BJ (cell line): ENCODE measurements at regions not wholly inside any gene's neighbourhood (a gene's known extent, or its start where the extent isn't known, plus 50 kb on each side); places are given as distances from the start of the nearest gene placed in this dataset.

ENCODE experiments used
- CTCF ChIA-PET: fragments of 350-600 bp; formaldehyde crosslinking; extraction: SDS; loops from one replicate; lab custom pipeline; 2021; ENCODE audit warnings: antibody characterized with exemption, inconsistent platforms; lab: Yijun Ruan, JAX
- POLR2A ChIA-PET: fragments of 300-600 bp; sonication (Branson Sonifier 250); formaldehyde crosslinking; extraction: SDS; loops from one replicate; lab custom pipeline; 2021; ENCODE audit warnings: antibody characterized with exemption; lab: Charles Lee
- DNase-seq: peaks from one replicate; pipeline ENCODE4 v3.0.0-alpha.2; 2011; ENCODE audit warnings: low read depth
- H3K27me3 ChIP-seq: 2 replicates; pipeline ENCODE4 v1.6.0; 2011; ENCODE audit warnings: low read length; ENCODE audit not compliant: control insufficient read depth, insufficient read depth
- H3K36me3 ChIP-seq: 2 replicates; pipeline ENCODE4 v1.5.1; 2011; ENCODE audit warnings: low read length; ENCODE audit not compliant: control insufficient read depth, insufficient read depth
- H3K4me3 ChIP-seq: 2 replicates; pipeline ENCODE4 v1.5.1; 2011; ENCODE audit warnings: low read depth, mild to moderate bottlenecking, control low read depth, low read length
- TF ChIP-seq, protein P1 (sequence below): IDR thresholded peaks from 2 replicates; pipeline ENCODE4 v1.5.1; 2011; ENCODE audit warnings: low read depth, mild to moderate bottlenecking, control low read depth, inconsistent platforms, low read length, moderate library complexity; ENCODE audit not compliant: insufficient read depth

DNA sequence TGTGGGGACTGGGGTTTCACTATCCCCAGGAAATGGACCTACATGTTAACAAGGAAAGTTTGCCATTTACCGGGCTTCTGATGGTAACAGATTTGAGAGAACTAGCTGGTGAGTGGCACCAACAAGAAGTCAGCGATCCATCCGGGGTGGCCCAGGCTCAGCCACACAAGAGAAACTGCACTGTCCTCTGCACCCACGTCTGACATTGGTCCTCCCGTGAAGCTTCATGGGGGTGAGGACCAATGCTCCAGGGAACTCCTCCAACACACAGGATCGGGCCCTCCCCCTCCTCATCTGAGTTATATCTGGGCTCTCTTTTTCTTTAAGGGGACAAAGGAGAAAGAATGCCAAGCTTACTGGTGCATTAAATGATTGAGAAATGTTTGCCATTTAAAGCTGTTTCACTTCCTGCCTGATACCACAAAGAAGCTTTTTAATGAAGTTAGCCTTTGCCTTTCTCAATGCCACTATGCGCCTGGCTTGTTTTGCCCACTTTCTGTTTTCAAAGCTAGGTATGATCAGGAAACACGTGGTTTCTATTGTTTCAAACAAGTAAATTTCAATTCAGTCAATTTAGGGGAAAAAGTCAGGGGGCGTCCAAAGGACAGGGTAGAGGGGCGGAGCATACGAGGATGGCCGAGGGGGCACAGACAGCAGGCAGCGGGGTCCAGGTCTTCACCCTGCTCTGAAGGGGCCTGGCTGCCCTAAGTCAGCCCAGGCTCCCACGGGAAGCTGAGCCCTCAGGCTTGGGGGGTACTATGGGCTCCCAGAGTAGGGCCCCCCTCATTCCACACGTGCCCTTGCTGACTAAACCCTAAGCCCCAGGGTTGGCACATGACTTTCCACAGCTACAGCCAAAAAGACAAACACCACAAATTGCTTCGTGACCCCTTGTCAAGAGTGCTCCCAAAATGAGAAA is 204.0 kb upstream of the ID2 start:
- Histone ChIP-seq H3K36me3 (no peaks in the 10 kb centered on the region), H3K4me3 (no peak overlapping the region), H3K27me3 (no peaks in the 10 kb centered on the region)
- ChIA-PET CTCF (interaction anchor here (0.7 to 1.2 kb wide), 2 partner anchors 12 to 22 kb away, joined by 3 read pairs; no protein-coding TSS in a partner anchor), POLR2A (no interaction called here)
- TF ChIP-seq, protein P1, sequence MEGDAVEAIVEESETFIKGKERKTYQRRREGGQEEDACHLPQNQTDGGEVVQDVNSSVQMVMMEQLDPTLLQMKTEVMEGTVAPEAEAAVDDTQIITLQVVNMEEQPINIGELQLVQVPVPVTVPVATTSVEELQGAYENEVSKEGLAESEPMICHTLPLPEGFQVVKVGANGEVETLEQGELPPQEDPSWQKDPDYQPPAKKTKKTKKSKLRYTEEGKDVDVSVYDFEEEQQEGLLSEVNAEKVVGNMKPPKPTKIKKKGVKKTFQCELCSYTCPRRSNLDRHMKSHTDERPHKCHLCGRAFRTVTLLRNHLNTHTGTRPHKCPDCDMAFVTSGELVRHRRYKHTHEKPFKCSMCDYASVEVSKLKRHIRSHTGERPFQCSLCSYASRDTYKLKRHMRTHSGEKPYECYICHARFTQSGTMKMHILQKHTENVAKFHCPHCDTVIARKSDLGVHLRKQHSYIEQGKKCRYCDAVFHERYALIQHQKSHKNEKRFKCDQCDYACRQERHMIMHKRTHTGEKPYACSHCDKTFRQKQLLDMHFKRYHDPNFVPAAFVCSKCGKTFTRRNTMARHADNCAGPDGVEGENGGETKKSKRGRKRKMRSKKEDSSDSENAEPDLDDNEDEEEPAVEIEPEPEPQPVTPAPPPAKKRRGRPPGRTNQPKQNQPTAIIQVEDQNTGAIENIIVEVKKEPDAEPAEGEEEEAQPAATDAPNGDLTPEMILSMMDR, result no peak
- no peak for DNase-seq

DNA sequence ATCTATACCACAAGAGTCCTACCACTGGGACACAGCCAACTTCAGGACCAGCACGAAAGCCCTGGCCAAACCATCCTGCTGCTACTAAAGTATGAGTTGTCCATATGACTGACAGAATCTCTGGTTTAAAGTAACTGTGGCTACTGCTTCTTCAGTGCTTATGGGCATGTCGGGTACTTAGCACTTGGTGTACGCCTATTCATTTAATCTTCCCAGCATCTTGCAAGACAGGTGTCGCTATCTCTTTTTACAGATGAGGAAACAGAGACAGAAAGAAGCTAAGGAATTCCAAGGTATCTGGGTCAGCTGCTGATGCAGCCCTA is 203.4 kb upstream of the ID2 start:
- H3K36me3 ChIP-seq, result no peaks in the 10 kb centered on the region
- no peak overlapping the region for H3K4me3 ChIP-seq
- H3K27me3 ChIP-seq, result no peaks in the 10 kb centered on the region
- TF ChIP-seq, protein P1, result no peak
- POLR2A ChIA-PET, result no interaction called here
- DNase-seq, result no peak
- CTCF ChIA-PET, result interaction anchor here (1.2 kb wide), 1 partner anchor 11 kb away, joined by 3 read pairs; no protein-coding TSS in a partner anchor

DNA sequence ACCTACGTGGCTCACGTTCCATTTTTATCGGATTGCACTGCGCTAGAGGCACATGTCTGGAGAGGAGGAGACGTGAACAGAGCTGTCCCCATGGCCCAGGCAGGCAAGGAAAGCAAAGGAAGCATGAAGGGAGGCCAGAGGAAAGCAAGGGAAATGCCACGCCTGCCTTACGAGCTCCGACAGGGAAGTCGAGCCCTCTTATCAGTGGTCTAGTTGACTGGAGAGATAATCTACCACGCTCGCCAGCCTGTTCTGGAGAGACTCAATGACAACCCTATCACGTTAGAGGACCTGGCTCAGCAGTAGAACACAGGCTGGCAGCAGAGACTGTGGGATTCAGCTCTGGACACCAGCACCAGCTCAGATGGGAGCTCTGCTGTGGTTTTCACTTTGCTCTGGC is 202.6 kb upstream of the ID2 start:
- TF ChIP-seq, protein P1, result no peak
- no peak for DNase-seq
- Histone ChIP-seq H3K36me3 (no peaks in the 10 kb centered on the region), H3K27me3 (no peaks in the 10 kb centered on the region), H3K4me3 (no peak overlapping the region)
- ChIA-PET POLR2A (no interaction called here), CTCF (no interaction called here)

DNA sequence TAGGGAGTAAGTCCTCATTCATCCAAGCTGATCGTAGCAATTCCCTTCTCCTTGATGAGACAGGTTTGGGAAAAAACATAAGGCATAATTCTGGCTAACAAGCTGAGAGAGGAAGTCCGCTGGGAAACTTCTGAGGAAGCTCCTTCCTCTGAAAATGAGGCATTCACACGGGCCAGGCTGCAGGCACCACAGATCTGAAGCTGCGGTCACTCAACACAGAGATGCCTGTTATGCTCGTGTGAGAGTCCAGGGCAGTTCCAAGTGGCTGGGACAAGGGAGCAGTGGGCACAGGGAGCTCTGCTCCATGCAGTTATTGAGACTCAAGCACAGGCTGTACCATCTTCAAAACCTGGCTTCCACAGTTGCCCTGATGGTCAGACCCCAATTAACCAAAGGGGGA is 200.9 kb upstream of the ID2 start:
- TF ChIP-seq, protein P1, result no peak
- CTCF ChIA-PET, result no interaction called here
- DNase-seq, result no peak
- POLR2A ChIA-PET, result no interaction called here
- Histone ChIP-seq H3K27me3 (no peaks in the 10 kb centered on the region), H3K4me3 (no peak overlapping the region), H3K36me3 (no peaks in the 10 kb centered on the region)

DNA sequence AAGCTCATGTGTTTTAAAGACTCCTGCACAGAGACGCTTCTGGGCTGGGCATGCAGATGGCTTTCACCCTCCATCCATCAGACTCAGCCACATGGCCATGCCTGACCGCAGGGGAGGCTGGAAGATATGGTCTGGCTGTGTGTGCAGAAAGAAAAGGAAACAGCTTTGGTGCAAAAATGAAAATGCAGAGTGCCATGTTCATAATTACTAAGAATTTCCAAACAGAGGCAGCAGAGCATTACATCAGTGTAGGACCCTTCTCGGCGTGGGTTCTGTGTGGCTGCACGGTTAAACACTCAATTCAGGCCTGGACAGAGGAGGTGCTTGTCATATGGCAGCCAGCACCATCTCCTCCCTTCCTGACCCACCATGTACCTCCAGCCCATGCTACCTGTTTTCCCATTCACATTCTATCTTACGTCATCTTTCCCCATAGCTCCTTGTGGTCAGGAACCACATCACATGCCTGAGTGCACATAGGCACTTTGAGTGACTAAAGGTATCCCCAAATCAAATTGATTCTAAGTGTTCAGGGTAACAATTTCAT is 200.3 kb upstream of the ID2 start:
- Histone ChIP-seq H3K27me3 (no peaks in the 10 kb centered on the region), H3K36me3 (no peaks in the 10 kb centered on the region), H3K4me3 (no peak overlapping the region)
- CTCF ChIA-PET, result no interaction called here
- TF ChIP-seq, protein P1, result no peak
- POLR2A ChIA-PET, result no interaction called here
- DNase-seq, result no peak
